HT-29 (cell line): ENCODE measurements at regions not wholly inside any gene's neighbourhood (a gene's known extent, or its start where the extent isn't known, plus 50 kb on each side); places are given as distances from the start of the nearest gene placed in this dataset.

Experiments used
- DNase-seq: peaks from one replicate; pipeline ENCODE4 v3.0.0-alpha.2; 2015; ENCODE audit warnings: low spot score

GRCh38 chrX:45879512-45879911, 665.7 kb downstream of the ZNF674 start:
- DNase-seq = no peak

DNA sequence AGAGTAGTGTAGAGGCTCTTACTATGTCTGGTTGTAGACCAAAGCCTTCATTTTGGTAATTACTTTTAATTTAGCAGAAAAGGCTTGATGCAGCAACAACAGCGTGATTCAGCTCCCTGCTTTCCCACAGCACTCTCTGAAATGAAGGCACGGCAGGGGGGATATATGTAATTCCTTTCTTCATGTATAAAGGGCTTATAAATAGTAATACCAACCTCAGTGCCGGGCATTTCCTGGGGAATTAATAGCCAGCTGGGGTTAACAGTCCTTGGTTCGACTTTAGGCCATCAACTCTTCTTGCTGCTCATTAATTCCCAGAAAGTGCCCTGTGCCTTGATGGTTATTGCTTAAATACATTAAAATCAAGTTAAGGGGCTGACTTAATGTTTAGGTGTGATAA, 669.0 kb downstream of the ZNF674 start:
- no peak for DNase-seq

DNA sequence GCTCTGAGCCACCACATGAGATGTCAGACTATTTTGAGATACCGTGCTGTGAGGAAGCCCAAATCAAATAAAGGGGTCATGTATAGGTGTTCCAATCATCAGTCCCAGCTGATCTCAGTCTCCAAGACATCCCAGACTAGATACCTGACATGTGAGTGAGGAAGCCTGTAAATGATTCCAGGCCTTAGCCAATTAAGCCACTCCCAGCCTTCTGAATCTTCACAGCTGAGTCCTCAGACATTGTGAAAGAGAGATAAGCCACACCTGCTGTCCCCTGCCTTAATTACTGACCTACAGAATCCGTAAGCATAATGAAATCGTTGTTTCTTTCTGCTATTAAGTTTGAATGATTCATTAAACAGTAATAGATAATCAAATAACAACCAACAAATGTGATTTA, 671.4 kb downstream of the ZNF674 start:
- DNase-seq = no peak

DNA sequence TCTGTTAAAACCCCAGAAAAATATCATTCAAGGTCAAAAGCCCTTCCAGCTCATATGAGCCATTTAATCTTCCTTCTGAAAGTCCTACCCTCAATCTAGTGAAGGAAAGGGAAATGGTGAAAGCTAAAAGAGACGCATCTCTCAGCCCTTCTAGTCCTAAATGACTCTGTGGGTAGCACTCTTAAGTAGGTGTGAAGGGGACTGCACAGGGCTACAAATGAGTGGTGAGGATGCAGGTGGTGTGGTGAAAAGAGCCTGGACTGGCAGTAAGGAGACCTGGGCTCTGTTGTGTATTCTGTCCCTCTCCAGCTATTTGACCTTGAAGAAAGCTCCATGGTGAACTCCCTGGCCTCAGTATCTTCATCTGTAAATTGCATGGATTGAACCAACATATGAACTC, 671.8 kb upstream of the DIPK2B start:
- no peak for DNase-seq

GRCh38 chrX:45868425-45868824, 667.7 kb upstream of the DIPK2B start:
- DNase-seq = no peak

- no peak for DNase-seq
These were observed 662.1 kb upstream of the DIPK2B start for GRCh38 chrX:45862801-45863200.

- no peak for DNase-seq
These were observed 659.8 kb upstream of the DIPK2B start for GRCh38 chrX:45860450-45860849.

GRCh38 chrX:45859407-45859806, 658.7 kb upstream of the DIPK2B start:
- no peak for DNase-seq

DNA sequence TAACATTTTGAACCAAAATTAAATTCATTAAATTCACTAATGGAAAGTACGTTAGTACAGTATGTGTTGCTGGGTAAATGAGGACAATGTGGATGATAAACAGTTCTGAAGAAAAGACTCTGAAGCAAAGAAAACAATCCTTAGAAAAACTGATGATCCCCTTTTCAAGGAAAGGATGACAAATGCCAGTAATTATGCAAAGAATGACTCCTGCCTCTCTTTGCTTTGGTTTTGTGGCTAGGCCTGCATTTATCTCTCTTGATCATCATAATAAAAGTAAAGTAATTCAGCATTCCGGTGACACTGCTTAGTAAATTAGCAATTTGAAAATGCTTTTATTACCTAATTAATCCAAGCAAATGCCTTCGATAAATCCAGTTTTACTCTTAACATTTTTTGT, 652.2 kb upstream of the DIPK2B start:
- peak; percentile 48 for DNase-seq

- DNase-seq = peak; percentile 66
These were observed 650.8 kb upstream of the DIPK2B start for GRCh38 chrX:45851434-45851991.

- peak; percentile 68 for DNase-seq
These were observed 650.2 kb upstream of the DIPK2B start for GRCh38 chrX:45850775-45851433.

DNA sequence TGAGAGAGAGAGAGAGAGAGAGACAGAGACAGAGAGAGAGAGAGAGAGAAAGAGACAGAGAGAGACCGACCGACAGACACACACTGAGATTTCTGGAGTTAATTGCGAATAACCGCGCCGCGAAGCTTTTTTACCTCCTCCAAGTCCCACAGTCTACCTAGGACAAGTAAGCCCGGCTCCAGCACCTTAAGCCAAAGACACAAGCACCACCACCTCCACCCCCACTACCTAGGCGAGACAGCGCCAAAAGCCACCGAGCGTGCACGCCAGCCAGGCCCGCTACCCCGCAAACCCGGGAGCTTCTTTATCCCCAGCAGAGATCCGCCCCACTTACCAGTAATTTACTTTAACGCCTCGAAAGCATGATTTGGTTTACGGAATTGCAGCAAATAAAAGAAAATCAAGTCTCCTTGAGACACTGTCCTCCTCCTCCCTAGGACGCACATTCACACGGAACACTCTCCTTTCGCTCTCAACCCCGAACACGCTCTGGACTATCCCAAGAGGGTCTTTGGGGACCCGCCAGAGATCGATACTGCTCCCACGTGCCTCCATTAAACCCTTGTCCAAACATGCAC, 649.6 kb upstream of the DIPK2B start:
- peak; percentile 54 for DNase-seq

DNA sequence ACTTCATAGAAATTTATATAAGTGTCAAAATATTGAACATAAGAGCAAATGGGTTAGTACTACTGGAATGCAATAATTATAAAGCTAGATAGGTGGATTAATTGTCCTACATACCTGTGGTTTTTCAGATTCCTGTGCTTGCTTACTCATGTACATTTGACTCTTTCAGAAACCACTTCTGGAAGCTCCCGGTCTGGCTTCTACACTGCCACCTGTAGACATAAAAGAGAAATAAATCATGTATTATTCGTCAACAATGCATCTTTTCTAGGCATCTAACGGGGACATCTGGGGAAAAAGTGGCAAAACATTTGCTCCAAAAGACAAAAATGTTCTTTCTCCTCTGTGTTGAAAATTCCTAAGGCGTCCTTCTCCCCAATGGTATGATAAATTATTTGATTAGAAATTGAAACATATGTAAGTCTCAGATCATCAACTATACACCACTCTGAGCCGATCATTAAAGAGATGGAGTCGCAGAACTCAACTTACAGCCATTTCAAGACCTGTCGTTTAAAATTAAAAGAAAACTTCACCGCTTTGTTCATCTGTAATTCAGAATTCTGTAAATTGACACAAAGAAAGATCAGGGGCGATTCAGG, 648.7 kb upstream of the DIPK2B start:
- DNase-seq = peak; percentile 88

GRCh38 chrX:45847961-45848360, 647.3 kb upstream of the DIPK2B start:
- DNase-seq = no peak

DNA sequence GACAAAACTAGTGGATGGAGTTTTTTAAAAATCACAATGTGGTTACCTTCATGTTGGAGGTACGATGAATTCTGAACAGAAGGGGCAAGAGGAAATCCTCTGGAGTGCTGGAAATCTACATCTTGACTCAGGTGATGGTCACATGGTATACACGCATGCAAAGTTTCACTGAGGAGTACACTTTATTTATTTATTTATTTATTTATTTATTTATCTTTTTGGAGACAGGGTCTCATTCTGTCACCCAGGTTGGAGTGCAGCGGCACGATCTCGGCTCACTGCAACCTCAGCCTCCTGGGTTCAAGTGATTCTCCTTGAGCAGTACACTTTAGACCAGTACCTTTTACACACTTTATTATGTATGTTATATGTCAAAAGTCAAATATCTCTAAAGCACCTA, 645.7 kb upstream of the DIPK2B start:
- DNase-seq = no peak

DNA sequence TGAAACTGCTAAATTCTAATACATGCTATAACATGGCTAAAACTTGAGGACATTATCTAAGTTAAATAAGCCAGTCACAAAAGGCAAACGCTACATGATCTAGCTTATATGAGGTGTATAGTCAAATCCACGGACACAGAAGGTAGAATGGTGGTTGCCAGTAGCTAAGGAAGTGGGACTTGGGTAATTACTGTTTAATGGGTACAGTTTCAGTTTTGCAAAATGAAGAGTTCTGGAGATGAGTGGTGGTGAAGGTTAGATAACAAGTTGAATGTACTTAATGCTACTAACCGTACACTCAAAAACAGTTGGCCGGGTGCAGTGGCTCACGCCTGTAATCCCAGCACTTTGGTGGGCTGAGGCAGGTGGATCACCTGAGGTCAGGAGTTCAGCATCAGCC, 644.5 kb upstream of the DIPK2B start:
- DNase-seq = no peak

- peak; percentile 42 for DNase-seq
These were observed 642.8 kb upstream of the DIPK2B start for GRCh38 chrX:45843518-45843917.

GRCh38 chrX:45842926-45843315, 642.2 kb upstream of the DIPK2B start:
- no peak for DNase-seq

GRCh38 chrX:45842207-45842925, 641.7 kb upstream of the DIPK2B start:
- DNase-seq = no peak

- no peak for DNase-seq
These were observed 639.8 kb upstream of the DIPK2B start for GRCh38 chrX:45840411-45840950.

GRCh38 chrX:45830343-45830742, 629.7 kb upstream of the DIPK2B start:
- DNase-seq = no peak

- DNase-seq = peak; percentile 89
These were observed 623.8 kb upstream of the DIPK2B start for GRCh38 chrX:45824471-45824870.
